ENCODE measurements at regions not wholly inside any gene's neighbourhood (a gene's known extent, or its start where the extent isn't known, plus 50 kb on each side); places are given as distances from the start of the nearest gene placed in this dataset.

DNA sequence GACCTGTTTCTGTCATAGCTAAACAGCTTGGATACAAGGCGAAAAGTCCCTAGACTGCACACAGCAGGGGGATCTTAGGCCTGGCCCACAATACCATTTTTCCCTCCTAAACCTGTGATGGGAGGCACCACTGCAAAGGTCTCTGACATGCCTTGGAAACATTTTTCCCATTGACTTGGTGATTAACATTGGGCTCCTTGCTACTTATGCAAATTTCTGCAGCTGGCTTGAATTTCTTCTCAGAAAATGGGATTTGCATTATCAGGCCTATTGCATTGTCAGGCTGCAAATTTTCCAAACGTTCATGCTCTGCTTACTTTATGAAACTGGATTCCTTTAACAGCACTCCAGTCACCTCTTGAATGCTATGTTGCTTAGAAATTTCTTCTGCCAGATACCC is 136.2 kb upstream of the TSHZ3 start (continued):
- TF ChIP-seq, protein P1, sequence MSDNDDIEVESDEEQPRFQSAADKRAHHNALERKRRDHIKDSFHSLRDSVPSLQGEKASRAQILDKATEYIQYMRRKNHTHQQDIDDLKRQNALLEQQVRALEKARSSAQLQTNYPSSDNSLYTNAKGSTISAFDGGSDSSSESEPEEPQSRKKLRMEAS (IDR thresholded peaks at IDR 0.05): no peak
- no peak for TF ChIP-seq CHD2 (IDR thresholded peaks at IDR 0.05; ENCODE audit: low read length)
- no peak for TF ChIP-seq POLR2A (IDR thresholded peaks at IDR 0.05; ENCODE audit: control extremely low read depth in 1 of 2, low read depth in 2 of 2, low read length in 2 of 2)
- TF ChIP-seq, protein P2, sequence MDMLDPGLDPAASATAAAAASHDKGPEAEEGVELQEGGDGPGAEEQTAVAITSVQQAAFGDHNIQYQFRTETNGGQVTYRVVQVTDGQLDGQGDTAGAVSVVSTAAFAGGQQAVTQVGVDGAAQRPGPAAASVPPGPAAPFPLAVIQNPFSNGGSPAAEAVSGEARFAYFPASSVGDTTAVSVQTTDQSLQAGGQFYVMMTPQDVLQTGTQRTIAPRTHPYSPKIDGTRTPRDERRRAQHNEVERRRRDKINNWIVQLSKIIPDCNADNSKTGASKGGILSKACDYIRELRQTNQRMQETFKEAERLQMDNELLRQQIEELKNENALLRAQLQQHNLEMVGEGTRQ (IDR thresholded peaks at IDR 0.05; ENCODE audit: low read length): no peak
- no peak for TF ChIP-seq CREB1 (IDR thresholded peaks at IDR 0.05)
